WTC11 (cell line): ENCODE measurements at regions not wholly inside any gene's neighbourhood (a gene's known extent, or its start where the extent isn't known, plus 50 kb on each side); places are given as distances from the start of the nearest gene placed in this dataset.

Experiments used
- ATAC-seq: fragments of 200-7000 bp; cut with Tn5 transposase; 2 replicates; pipeline ENCODE4 v1.10.0; 2021; ENCODE audit warnings: mild to moderate bottlenecking, moderate library complexity
- CTCF ChIA-PET: fragments of 300-600 bp; sonication (Branson Sonifier 250); formaldehyde crosslinking; loops from one replicate; lab custom pipeline; 2021; ENCODE audit warnings: antibody characterized with exemption; lab: Charles Lee
- POLR2A ChIA-PET: fragments of 350-600 bp; sonication (Branson Sonifier 250); formaldehyde crosslinking; loops from one replicate; lab custom pipeline; 2021; ENCODE audit warnings: antibody characterized with exemption; lab: Charles Lee
- DNase-seq: peaks from one replicate; pipeline ENCODE4 v3.0.0; 2021; ENCODE audit warnings: low spot score
- H3K27ac Mint-ChIP-seq: 2 replicates; pipeline ENCODE4 v1.8.0; 2021; ENCODE audit warnings: mixed read lengths
- H3K27me3 Mint-ChIP-seq: 2 replicates; pipeline ENCODE4 v1.8.0; 2021; ENCODE audit warnings: low read depth, mild to moderate bottlenecking, moderate library complexity, mixed read lengths
- H3K36me3 Mint-ChIP-seq: 2 replicates; pipeline ENCODE4 v1.8.0; 2021; ENCODE audit warnings: mixed read lengths
- H3K4me1 Mint-ChIP-seq: 2 replicates; pipeline ENCODE4 v1.8.0; 2022; ENCODE audit warnings: mixed read lengths
- H3K4me3 Mint-ChIP-seq: 2 replicates; pipeline ENCODE4 v1.8.0; 2021; ENCODE audit warnings: mild to moderate bottlenecking, moderate library complexity, mixed read lengths
- H3K9me3 Mint-ChIP-seq: 2 replicates; pipeline ENCODE4 v1.8.0; 2021; ENCODE audit warnings: mixed read lengths
- AFF4 ChIP-seq: sonication (generic); formaldehyde crosslinking; IDR thresholded peaks from 2 replicates; pipeline ENCODE4 v1.8.1; 2023; ENCODE audit warnings: mild to moderate bottlenecking, missing genetic modification reagents, borderline replicate concordance
- CREB1 ChIP-seq: sonication (generic); formaldehyde crosslinking; IDR thresholded peaks from 2 replicates; pipeline ENCODE4 v1.8.0; 2023; ENCODE audit warnings: mild to moderate bottlenecking, missing genetic modification reagents
- ELF4 ChIP-seq: sonication (generic); formaldehyde crosslinking; IDR thresholded peaks from 2 replicates; pipeline ENCODE4 v1.8.1; 2022; ENCODE audit warnings: low read depth, mild to moderate bottlenecking, moderate library complexity, missing genetic modification reagents
- EMX1 ChIP-seq: fragments of 250-450 bp; sonication (Bioruptor Pico); IDR thresholded peaks from 2 replicates; pipeline ENCODE4 v1.8.0; 2021; ENCODE audit warnings: mild to moderate bottlenecking
- FOXK1 ChIP-seq: sonication (generic); formaldehyde crosslinking; IDR thresholded peaks from 2 replicates; pipeline ENCODE4 v1.8.0; 2022; ENCODE audit warnings: mild to moderate bottlenecking, moderate library complexity, missing genetic modification reagents
- FOXP4 ChIP-seq: sonication (generic); formaldehyde crosslinking; IDR thresholded peaks from 2 replicates; pipeline ENCODE4 v1.8.0; 2022; ENCODE audit warnings: mild to moderate bottlenecking, missing genetic modification reagents
- IRF1 ChIP-seq: sonication (generic); formaldehyde crosslinking; IDR thresholded peaks from 2 replicates; pipeline ENCODE4 v1.8.0; 2023; ENCODE audit warnings: missing genetic modification reagents
- JUN ChIP-seq: sonication (generic); formaldehyde crosslinking; IDR thresholded peaks from 2 replicates; pipeline ENCODE4 v1.8.0; 2023; ENCODE audit warnings: mild to moderate bottlenecking, missing genetic modification reagents
- MXD4 ChIP-seq: fragments of 250-450 bp; sonication (Bioruptor Pico); IDR thresholded peaks from 2 replicates; pipeline ENCODE4 v1.8.0; 2021; ENCODE audit warnings: mild to moderate bottlenecking, moderate library complexity, borderline replicate concordance
- NFE2L1 ChIP-seq: sonication (generic); formaldehyde crosslinking; IDR thresholded peaks from 2 replicates; pipeline ENCODE4 v1.8.1; 2023; ENCODE audit warnings: missing genetic modification reagents
- NR1H2 ChIP-seq: sonication (generic); formaldehyde crosslinking; IDR thresholded peaks from 2 replicates; pipeline ENCODE4 v1.9.0; 2021; ENCODE audit warnings: mild to moderate bottlenecking, moderate library complexity, missing genetic modification reagents
- RELA ChIP-seq: sonication (generic); formaldehyde crosslinking; IDR thresholded peaks from 2 replicates; pipeline ENCODE4 v1.8.1; 2022; ENCODE audit warnings: missing genetic modification reagents, mild to moderate bottlenecking, borderline replicate concordance
- TP53 ChIP-seq: sonication (generic); formaldehyde crosslinking; IDR thresholded peaks from 2 replicates; pipeline ENCODE4 v1.8.1; 2023; ENCODE audit warnings: mild to moderate bottlenecking, missing genetic modification reagents
- ZNF425 ChIP-seq: fragments of 250-450 bp; sonication (Bioruptor Pico); conservative IDR thresholded peaks from 2 replicates; pipeline ENCODE4 v1.9.0; 2021; ENCODE audit warnings: mild to moderate bottlenecking
- ZNF532 ChIP-seq: fragments of 250-450 bp; sonication (Bioruptor Pico); IDR thresholded peaks from 2 replicates; pipeline ENCODE4 v1.9.0; 2021; ENCODE audit warnings: mild to moderate bottlenecking, borderline replicate concordance
- ZNF671 ChIP-seq: fragments of 250-450 bp; sonication (Bioruptor Pico); IDR thresholded peaks from 2 replicates; pipeline ENCODE4 v1.8.0; 2021; ENCODE audit warnings: mild to moderate bottlenecking
- TF ChIP-seq, protein P1 (sequence below): fragments of 200-600 bp; IDR thresholded peaks from 2 replicates; pipeline ENCODE4 v1.8.0; 2022; ENCODE audit warnings: antibody characterized with exemption
- TF ChIP-seq, protein P2 (sequence below): sonication (generic); formaldehyde crosslinking; IDR thresholded peaks from 2 replicates; pipeline ENCODE4 v1.8.0; 2022; ENCODE audit warnings: mild to moderate bottlenecking, missing genetic modification reagents
- TF ChIP-seq, protein P3 (sequence below): fragments of 250-450 bp; sonication (Bioruptor Pico); IDR thresholded peaks from 2 replicates; pipeline ENCODE4 v1.8.0; 2021; ENCODE audit warnings: mild to moderate bottlenecking

GRCh38 chr5:106739127-106739526 is 931.6 kb downstream of the EFNA5 start:
- TF ChIP-seq MXD4 (CRISPR knock-in tag) = no peak
- no peak for TF ChIP-seq EMX1
- no peak for TF ChIP-seq JUN (CRISPR knock-in tag)
- TF ChIP-seq, all 79 proteins: peak for 0
- peaks cover 21% of the 10 kb centered on the region for H3K4me1 Mint-ChIP-seq
- peaks cover 15% of the 10 kb centered on the region for H3K36me3 Mint-ChIP-seq
- H3K9me3 Mint-ChIP-seq = peaks cover 23% of the 10 kb centered on the region
- no peak overlapping the region for H3K27ac Mint-ChIP-seq
- DNase-seq (no peak), ATAC-seq (no peak)
- ChIA-PET POLR2A (no interaction called here), CTCF (no interaction called here)
- no peak overlapping the region for H3K4me3 Mint-ChIP-seq
- no peaks in the 10 kb centered on the region for H3K27me3 Mint-ChIP-seq

- DNase-seq = no peak
- Mint-ChIP-seq H3K9me3 (peaks cover 39% of the 10 kb centered on the region), H3K27ac (no peak overlapping the region), H3K36me3 (peaks cover 35% of the 10 kb centered on the region), H3K4me3 (no peak overlapping the region), H3K27me3 (no peaks in the 10 kb centered on the region), H3K4me1 (peaks cover 21% of the 10 kb centered on the region)
- ChIA-PET CTCF (no interaction called here), POLR2A (no interaction called here)
- no peak for ATAC-seq
- TF ChIP-seq ELF4 (no peak), CREB1 (CRISPR knock-in tag) (no peak), NR1H2 (no peak), FOXK1 (CRISPR knock-in tag) (no peak), RELA (CRISPR knock-in tag) (no peak), ZNF425 (CRISPR knock-in tag) (no peak), NFE2L1 (no peak), FOXP4 (CRISPR knock-in tag) (no peak), ZNF671 (no peak), AFF4 (no peak), TP53 (CRISPR knock-in tag) (no peak), IRF1 (CRISPR knock-in tag) (no peak), ZNF532 (CRISPR knock-in tag) (no peak)
- TF ChIP-seq, protein P1, sequence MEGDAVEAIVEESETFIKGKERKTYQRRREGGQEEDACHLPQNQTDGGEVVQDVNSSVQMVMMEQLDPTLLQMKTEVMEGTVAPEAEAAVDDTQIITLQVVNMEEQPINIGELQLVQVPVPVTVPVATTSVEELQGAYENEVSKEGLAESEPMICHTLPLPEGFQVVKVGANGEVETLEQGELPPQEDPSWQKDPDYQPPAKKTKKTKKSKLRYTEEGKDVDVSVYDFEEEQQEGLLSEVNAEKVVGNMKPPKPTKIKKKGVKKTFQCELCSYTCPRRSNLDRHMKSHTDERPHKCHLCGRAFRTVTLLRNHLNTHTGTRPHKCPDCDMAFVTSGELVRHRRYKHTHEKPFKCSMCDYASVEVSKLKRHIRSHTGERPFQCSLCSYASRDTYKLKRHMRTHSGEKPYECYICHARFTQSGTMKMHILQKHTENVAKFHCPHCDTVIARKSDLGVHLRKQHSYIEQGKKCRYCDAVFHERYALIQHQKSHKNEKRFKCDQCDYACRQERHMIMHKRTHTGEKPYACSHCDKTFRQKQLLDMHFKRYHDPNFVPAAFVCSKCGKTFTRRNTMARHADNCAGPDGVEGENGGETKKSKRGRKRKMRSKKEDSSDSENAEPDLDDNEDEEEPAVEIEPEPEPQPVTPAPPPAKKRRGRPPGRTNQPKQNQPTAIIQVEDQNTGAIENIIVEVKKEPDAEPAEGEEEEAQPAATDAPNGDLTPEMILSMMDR = no peak
- TF ChIP-seq, protein P2, sequence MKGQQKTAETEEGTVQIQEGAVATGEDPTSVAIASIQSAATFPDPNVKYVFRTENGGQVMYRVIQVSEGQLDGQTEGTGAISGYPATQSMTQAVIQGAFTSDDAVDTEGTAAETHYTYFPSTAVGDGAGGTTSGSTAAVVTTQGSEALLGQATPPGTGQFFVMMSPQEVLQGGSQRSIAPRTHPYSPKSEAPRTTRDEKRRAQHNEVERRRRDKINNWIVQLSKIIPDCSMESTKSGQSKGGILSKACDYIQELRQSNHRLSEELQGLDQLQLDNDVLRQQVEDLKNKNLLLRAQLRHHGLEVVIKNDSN (CRISPR knock-in tag) = no peak
- TF ChIP-seq, protein P3, sequence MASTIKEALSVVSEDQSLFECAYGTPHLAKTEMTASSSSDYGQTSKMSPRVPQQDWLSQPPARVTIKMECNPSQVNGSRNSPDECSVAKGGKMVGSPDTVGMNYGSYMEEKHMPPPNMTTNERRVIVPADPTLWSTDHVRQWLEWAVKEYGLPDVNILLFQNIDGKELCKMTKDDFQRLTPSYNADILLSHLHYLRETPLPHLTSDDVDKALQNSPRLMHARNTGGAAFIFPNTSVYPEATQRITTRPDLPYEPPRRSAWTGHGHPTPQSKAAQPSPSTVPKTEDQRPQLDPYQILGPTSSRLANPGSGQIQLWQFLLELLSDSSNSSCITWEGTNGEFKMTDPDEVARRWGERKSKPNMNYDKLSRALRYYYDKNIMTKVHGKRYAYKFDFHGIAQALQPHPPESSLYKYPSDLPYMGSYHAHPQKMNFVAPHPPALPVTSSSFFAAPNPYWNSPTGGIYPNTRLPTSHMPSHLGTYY (CRISPR knock-in tag) = no peak
Measured at GRCh38 chr5:106737111-106737510, 933.6 kb downstream of the EFNA5 start.
